PC-9 (cell line): ENCODE measurements at regions not wholly inside any gene's neighbourhood (a gene's known extent, or its start where the extent isn't known, plus 50 kb on each side); places are given as distances from the start of the nearest gene placed in this dataset.
"Not testable (repeated sequence)": the region's sequence is repeated elsewhere in the genome, so short reads cannot be mapped to it uniquely, and the experiment has no call there.

ENCODE experiments used
- EZH2 ChIP-seq: fragments of 200-600 bp; sonication (generic); IDR thresholded peaks from 2 replicates; pipeline ENCODE4 v1.8.0; 2017; ENCODE audit warnings: antibody characterized with exemption, low read depth
- TF ChIP-seq, protein P1 (sequence below): fragments of 200-600 bp; sonication (generic); conservative IDR thresholded peaks from 2 replicates; pipeline ENCODE4 v1.6.1; 2017; ENCODE audit warnings: mixed run types, antibody characterized with exemption, mild to moderate bottlenecking, moderate library complexity

- TF ChIP-seq, protein P1, sequence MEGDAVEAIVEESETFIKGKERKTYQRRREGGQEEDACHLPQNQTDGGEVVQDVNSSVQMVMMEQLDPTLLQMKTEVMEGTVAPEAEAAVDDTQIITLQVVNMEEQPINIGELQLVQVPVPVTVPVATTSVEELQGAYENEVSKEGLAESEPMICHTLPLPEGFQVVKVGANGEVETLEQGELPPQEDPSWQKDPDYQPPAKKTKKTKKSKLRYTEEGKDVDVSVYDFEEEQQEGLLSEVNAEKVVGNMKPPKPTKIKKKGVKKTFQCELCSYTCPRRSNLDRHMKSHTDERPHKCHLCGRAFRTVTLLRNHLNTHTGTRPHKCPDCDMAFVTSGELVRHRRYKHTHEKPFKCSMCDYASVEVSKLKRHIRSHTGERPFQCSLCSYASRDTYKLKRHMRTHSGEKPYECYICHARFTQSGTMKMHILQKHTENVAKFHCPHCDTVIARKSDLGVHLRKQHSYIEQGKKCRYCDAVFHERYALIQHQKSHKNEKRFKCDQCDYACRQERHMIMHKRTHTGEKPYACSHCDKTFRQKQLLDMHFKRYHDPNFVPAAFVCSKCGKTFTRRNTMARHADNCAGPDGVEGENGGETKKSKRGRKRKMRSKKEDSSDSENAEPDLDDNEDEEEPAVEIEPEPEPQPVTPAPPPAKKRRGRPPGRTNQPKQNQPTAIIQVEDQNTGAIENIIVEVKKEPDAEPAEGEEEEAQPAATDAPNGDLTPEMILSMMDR = not testable (repeated sequence)
- TF ChIP-seq EZH2 = not testable (repeated sequence)
Observed at GRCh38 chr4:10388146-10388545, 69.1 kb downstream of the ZNF518B start.
